ENCODE measurements at regions not wholly inside any gene's neighbourhood (a gene's known extent, or its start where the extent isn't known, plus 50 kb on each side); places are given as distances from the start of the nearest gene placed in this dataset.

DNA sequence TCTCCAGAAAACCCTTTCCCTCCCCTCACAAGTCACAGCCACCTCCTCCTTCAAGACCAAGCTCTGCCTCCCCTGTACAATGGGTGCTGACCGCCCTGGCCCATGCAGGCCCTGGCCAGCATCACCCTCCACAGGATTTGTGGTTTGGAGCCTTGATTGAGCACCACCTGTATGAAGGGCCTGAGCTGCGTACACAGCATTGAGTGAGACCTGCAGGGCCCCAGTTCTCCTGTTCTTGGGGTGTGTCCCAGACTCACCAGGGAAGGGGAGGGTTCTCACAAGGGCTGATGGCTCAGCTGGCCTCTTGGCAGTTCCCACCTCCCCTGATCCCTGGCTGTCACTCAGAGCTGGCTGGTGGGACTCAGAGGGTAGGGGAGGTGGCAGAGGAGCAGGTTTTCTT lies 63.7 kb upstream of the IER5L start:
- no peak for DNase-seq (ENCODE audit: extremely low spot score, unreplicated experiment)
- H3K27me3 Mint-ChIP-seq, result no peaks in the 10 kb centered on the region
- peaks cover 21% of the 10 kb centered on the region for H3K4me1 Mint-ChIP-seq (ENCODE audit: unreplicated experiment)
- no peak overlapping the region for H3K27ac Mint-ChIP-seq
- no peaks in the 10 kb centered on the region for H3K36me3 Mint-ChIP-seq
- no peak for TF ChIP-seq CTCF (conservative IDR thresholded peaks at IDR 0.05)
- H3K9me3 Mint-ChIP-seq, result no peaks in the 10 kb centered on the region
- no peak overlapping the region for H3K4me3 Mint-ChIP-seq

- no peak overlapping the region for H3K4me3 Mint-ChIP-seq
- H3K27me3 Mint-ChIP-seq, result no peaks in the 10 kb centered on the region
- no peak overlapping the region for H3K27ac Mint-ChIP-seq
- no peak for DNase-seq (ENCODE audit: extremely low spot score, unreplicated experiment)
- no peaks in the 10 kb centered on the region for H3K9me3 Mint-ChIP-seq
- TF ChIP-seq CTCF (conservative IDR thresholded peaks at IDR 0.05), result no peak
- peaks cover 21% of the 10 kb centered on the region for H3K4me1 Mint-ChIP-seq (ENCODE audit: unreplicated experiment)
- no peaks in the 10 kb centered on the region for H3K36me3 Mint-ChIP-seq
Measured at GRCh38 chr9:129240581-129241211, 62.6 kb upstream of the IER5L start.

DNA sequence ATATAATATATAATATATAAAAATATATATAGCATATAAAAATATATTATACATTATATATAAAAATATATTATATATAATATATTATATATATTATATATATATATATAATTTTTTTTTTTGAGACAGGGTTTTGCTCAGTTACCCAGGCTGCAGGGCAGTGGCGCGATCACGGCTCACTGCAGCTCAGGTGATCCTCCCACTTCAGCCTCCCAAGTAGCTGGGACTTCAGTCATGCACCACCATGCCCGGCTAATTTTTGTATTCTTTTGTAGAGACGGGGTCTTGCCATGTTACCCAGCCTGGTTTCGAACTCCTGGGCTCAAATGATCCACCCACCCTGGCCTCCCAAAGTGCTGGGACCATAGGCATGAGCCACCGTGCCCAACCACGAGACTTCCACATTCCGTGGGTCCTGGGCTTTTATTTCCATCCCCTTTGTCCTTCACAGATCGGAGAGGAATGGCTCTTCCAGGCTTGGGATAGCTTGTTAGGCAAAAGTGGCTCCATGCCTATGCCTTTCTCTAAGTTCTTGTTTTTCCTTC lies 62.0 kb upstream of the IER5L start:
- Mint-ChIP-seq H3K27me3 (no peaks in the 10 kb centered on the region), H3K9me3 (no peaks in the 10 kb centered on the region), H3K4me3 (no peak overlapping the region), H3K4me1 (ENCODE audit: unreplicated experiment) (peaks cover 21% of the 10 kb centered on the region), H3K27ac (no peak overlapping the region), H3K36me3 (no peaks in the 10 kb centered on the region)
- no peak for TF ChIP-seq CTCF (conservative IDR thresholded peaks at IDR 0.05)
- no peak for DNase-seq (ENCODE audit: extremely low spot score, unreplicated experiment)

GRCh38 chr9:129237803-129238202 lies 59.7 kb upstream of the IER5L start:
- Mint-ChIP-seq H3K27me3 (no peaks in the 10 kb centered on the region), H3K36me3 (no peaks in the 10 kb centered on the region), H3K4me1 (ENCODE audit: unreplicated experiment) (peaks cover 16% of the 10 kb centered on the region), H3K27ac (no peak overlapping the region), H3K9me3 (no peaks in the 10 kb centered on the region), H3K4me3 (no peak overlapping the region)
- no peak for DNase-seq (ENCODE audit: extremely low spot score, unreplicated experiment)
- no peak for TF ChIP-seq CTCF (conservative IDR thresholded peaks at IDR 0.05)

- no peaks in the 10 kb centered on the region for H3K9me3 Mint-ChIP-seq
- DNase-seq (ENCODE audit: extremely low spot score, unreplicated experiment), result no peak
- H3K36me3 Mint-ChIP-seq, result no peaks in the 10 kb centered on the region
- peak overlapping the region; percentile 31 for H3K27ac Mint-ChIP-seq
- peak overlapping the region; percentile 39 for H3K4me3 Mint-ChIP-seq
- TF ChIP-seq CTCF (conservative IDR thresholded peaks at IDR 0.05), result no peak
- H3K4me1 Mint-ChIP-seq (ENCODE audit: unreplicated experiment), result peaks cover 11% of the 10 kb centered on the region
- no peaks in the 10 kb centered on the region for H3K27me3 Mint-ChIP-seq
Measured at GRCh38 chr9:129237164-129237611, 59.1 kb upstream of the IER5L start.
